Transverse colon (tissue), 4 donors: ENCODE measurements at regions not wholly inside any gene's neighbourhood (a gene's known extent, or its start where the extent isn't known, plus 50 kb on each side); places are given as distances from the start of the nearest gene placed in this dataset.
"Not testable (repeated sequence)": the region's sequence is repeated elsewhere in the genome, so short reads cannot be mapped to it uniquely, and the experiment has no call there.

Experiments
- DNase-seq: peaks from one replicate; pipeline ENCODE4 v3.0.0-alpha.2; 2019
- H3K27ac ChIP-seq, 4 donors: fragments of 200-600 bp; sonication (generic); 2 replicates each; pipeline ENCODE4 v1.5.1; 2016 to 2018; ENCODE audit warnings: inconsistent platforms in 4 of 4
- H3K27me3 ChIP-seq: fragments of 200-600 bp; sonication (generic); 2 replicates; pipeline ENCODE4 v1.5.1; 2017; ENCODE audit warnings: inconsistent platforms
- H3K36me3 ChIP-seq, 4 donors: fragments of 200-600 bp; sonication (generic); 2 replicates each; pipeline ENCODE4 v1.5.1; 2017 to 2019; ENCODE audit warnings: inconsistent platforms in 4 of 4
- H3K4me1 ChIP-seq, 4 donors: fragments of 200-600 bp; sonication (generic); 2 replicates each; pipeline ENCODE4 v1.5.1; 2017 to 2020; ENCODE audit warnings: inconsistent platforms in 4 of 4
- H3K4me3 ChIP-seq, 4 donors: fragments of 200-600 bp; sonication (generic); 1 replicate in 1 of 4; 2 replicates in 3 of 4; pipeline versions ENCODE4 v1.5.1 to v1.6.1; 2017 to 2019; ENCODE audit warnings: inconsistent platforms in 4 of 4
- H3K9me3 ChIP-seq, 2 donors: fragments of 200-600 bp; sonication (generic); 2 replicates each; pipeline ENCODE4 v1.5.1; 2017 to 2019; ENCODE audit warnings: inconsistent platforms in 2 of 2
- EP300 ChIP-seq: sonication (generic); formaldehyde crosslinking; IDR thresholded peaks from one replicate; pipeline ENCODE4 v1.6.1; 2017; ENCODE audit warnings: antibody characterized with exemption, low read depth
- POLR2A ChIP-seq: fragments of 450-650 bp; IDR thresholded peaks from one replicate; pipeline ENCODE4 v1.6.1; 2016; ENCODE audit warnings: antibody characterized with exemption, mild to moderate bottlenecking, moderate library complexity
- POLR2AphosphoS5 ChIP-seq, 3 donors: sonication (generic); formaldehyde crosslinking; IDR thresholded peaks; one replicate each; pipeline ENCODE4 v1.6.1; 2016; ENCODE audit warnings: antibody characterized with exemption in 3 of 3
- WGBS, 2 donors: methylation state at CpG; one replicate each; pipeline ENCODE4 v1.1.5; 2018; ENCODE audit warnings: low coverage in 1 of 2; 5-methylcytosine and 5-hydroxymethylcytosine counted together
- in situ Hi-C, 4 donors: fragments of 200-750 bp; cut with MboI; loops; one replicate each; pipeline versions ENCODE4 v1.15.0 to v1.15.1; 2017; ENCODE audit warnings: low sequenced_read_pairs in 3 of 4, low pct_ligation_motif_present in 1 of 4, low pct_unique_long_range_greater_than_20kb in 1 of 4
- intact Hi-C: fragments of 100-400 bp; cut with DNase I; formaldehyde crosslinking; loops from one replicate; pipeline ENCODE4 v1.15.1; 2023; ENCODE audit warnings: low total_unique reads
- TF ChIP-seq, protein P1 (sequence below), 5 experiments: fragments of 200-600 bp in 3 of 5; fragments of 450-650 bp in 2 of 5; sonication (generic) in 3 of 5; IDR thresholded peaks; 1 replicate in 2 of 5; 2 replicates in 3 of 5; pipeline ENCODE4 v1.5.1; 2016 to 2017; ENCODE audit warnings: antibody characterized with exemption in 5 of 5, inconsistent platforms in 3 of 5, mild to moderate bottlenecking in 2 of 5, moderate library complexity in 1 of 5

DNA sequence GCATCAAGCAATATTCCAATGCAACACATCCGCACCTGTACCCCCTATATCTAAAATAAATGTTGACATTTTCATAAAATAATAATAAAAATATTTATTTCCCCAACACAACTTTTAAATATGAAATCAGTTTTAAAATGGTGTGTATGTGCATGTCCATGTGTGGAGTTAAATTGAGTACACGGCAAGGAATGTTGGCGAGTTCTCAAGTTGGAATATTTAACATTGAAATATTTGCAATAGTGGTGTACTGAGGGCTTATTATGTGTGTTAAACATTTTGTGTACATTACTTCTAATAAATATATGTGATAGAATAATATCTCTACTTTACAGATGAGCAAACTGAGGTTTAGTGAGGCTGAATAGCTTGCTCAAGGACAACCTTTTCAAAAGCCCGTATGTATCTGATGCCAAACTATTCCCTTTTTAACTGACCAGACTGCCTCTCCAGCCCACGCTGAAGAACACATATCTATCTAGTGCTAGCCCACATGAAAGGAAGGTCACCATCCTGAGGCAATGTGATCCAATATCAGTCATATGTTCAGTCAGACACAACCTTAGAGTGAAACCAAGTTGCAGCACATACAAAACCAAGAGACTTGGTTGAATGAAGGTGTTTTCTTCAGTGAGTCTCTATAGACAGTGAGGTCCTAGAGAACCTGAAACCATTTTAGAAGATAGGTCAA is 192.2 kb upstream of the CDH11 start:
- in situ Hi-C loops (no loop called here), intact Hi-C loops (no loop called here)
- H3K27me3 ChIP-seq = no peaks in the 10 kb centered on the region
- WGBS, 2 donors = 76 to 86% methylated on average over 4 to 5 of the region's 5 CpGs
- H3K4me1 ChIP-seq = no peaks in the 10 kb centered on the region
- TF ChIP-seq EP300 (no peak), POLR2AphosphoS5 (IDR thresholded peaks at IDR 0.05) (no peak), POLR2A (no peak)
- TF ChIP-seq, protein P1, sequence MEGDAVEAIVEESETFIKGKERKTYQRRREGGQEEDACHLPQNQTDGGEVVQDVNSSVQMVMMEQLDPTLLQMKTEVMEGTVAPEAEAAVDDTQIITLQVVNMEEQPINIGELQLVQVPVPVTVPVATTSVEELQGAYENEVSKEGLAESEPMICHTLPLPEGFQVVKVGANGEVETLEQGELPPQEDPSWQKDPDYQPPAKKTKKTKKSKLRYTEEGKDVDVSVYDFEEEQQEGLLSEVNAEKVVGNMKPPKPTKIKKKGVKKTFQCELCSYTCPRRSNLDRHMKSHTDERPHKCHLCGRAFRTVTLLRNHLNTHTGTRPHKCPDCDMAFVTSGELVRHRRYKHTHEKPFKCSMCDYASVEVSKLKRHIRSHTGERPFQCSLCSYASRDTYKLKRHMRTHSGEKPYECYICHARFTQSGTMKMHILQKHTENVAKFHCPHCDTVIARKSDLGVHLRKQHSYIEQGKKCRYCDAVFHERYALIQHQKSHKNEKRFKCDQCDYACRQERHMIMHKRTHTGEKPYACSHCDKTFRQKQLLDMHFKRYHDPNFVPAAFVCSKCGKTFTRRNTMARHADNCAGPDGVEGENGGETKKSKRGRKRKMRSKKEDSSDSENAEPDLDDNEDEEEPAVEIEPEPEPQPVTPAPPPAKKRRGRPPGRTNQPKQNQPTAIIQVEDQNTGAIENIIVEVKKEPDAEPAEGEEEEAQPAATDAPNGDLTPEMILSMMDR (IDR thresholded peaks at IDR 0.05) = no peak
- H3K4me3 ChIP-seq = no peak overlapping the region
- H3K27ac ChIP-seq = no peak overlapping the region
- no peak for DNase-seq
- H3K9me3 ChIP-seq = no peaks in the 10 kb centered on the region
- H3K36me3 ChIP-seq = no peaks in the 10 kb centered on the region

DNA sequence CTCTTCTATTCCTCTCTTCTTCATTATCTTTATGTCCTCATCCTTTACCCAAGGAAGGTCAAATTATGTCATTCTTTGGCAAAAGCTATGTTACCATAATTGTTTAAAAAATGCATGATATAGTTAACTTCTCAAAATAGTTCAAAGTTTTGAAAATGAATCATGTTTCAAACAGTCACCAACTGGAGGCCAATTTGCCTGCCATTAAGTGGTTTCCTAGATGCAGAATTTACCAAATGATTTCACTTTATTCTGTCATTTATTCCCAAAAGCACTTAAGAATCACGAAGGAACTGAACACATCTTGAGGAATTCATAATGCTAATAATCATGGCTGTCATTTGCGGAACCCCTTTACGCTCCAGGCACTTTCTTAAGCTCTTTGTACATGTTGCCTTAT is 190.9 kb upstream of the CDH11 start:
- Histone ChIP-seq H3K36me3 (no peaks in the 10 kb centered on the region), H3K27me3 (no peaks in the 10 kb centered on the region), H3K27ac (no peak overlapping the region), H3K4me1 (no peaks in the 10 kb centered on the region), H3K9me3 (no peaks in the 10 kb centered on the region), H3K4me3 (no peak overlapping the region)
- intact Hi-C loops (no loop called here), in situ Hi-C loops (no loop called here)
- DNase-seq = no peak
- TF ChIP-seq POLR2AphosphoS5 (IDR thresholded peaks at IDR 0.05) (no peak), EP300 (no peak), POLR2A (no peak)
- WGBS, 2 donors = 79 to 100% methylated on average over 2 to 3 of the region's 3 CpGs

DNA sequence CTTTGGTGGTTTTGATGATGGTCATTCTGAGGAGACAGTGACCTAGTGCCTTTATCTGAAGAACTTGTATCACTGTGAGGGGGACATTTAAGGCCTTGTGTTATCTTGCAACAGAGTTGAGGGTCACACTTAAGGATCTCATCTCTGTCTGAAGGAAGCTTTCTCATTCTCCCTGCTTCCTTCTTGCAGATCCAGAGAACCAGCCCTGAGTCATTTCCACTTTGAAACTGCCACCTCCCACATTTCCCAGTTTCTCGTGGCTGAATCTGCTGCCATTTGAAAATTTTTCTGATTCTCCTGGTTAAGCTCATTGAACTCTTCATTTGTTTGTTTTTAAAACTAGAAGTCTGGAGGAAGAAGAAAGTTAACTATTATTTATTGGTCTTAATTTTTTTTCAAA is 190.2 kb upstream of the CDH11 start:
- TF ChIP-seq, protein P1 (IDR thresholded peaks at IDR 0.05) = no peak
- TF ChIP-seq POLR2AphosphoS5 (IDR thresholded peaks at IDR 0.05) = no peak
- TF ChIP-seq POLR2A = no peak
- no peak for TF ChIP-seq EP300
- Histone ChIP-seq H3K27ac (no peak overlapping the region), H3K4me3 (no peak overlapping the region), H3K36me3 (no peaks in the 10 kb centered on the region), H3K9me3 (no peaks in the 10 kb centered on the region), H3K27me3 (no peaks in the 10 kb centered on the region), H3K4me1 (no peaks in the 10 kb centered on the region)
- intact Hi-C loops (no loop called here), in situ Hi-C loops (no loop called here)
- WGBS, 2 donors = 26 to 33% methylated on average over 1 of the region's 1 CpG
- DNase-seq = no peak

DNA sequence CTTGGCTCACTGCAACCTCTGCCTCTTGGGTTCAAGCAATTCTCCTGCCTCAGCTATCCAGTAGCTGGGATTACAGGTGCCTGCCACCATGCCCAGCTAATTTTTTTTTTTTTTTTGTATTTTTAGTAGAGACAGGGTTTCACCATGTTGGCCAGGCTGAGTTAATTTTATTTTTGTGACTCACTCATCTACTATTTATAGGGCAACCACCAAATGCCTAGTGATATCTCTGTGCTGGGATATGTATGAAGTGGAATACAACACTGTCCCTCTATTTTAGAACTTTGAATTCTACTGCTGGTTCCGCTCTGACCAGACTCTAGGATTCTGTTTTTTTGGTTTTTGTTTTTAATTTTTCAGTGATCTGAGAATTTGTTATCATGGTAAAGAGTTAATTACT is 188.6 kb upstream of the CDH11 start:
- H3K36me3 ChIP-seq, H3K4me3 ChIP-seq, H3K4me1 ChIP-seq, H3K27me3 ChIP-seq, DNase-seq, H3K9me3 ChIP-seq, in situ Hi-C loops, H3K27ac ChIP-seq, intact Hi-C loops: not testable (repeated sequence)
- 86 to 91% methylated on average over 1 of the region's 1 CpG for WGBS, 2 donors

DNA sequence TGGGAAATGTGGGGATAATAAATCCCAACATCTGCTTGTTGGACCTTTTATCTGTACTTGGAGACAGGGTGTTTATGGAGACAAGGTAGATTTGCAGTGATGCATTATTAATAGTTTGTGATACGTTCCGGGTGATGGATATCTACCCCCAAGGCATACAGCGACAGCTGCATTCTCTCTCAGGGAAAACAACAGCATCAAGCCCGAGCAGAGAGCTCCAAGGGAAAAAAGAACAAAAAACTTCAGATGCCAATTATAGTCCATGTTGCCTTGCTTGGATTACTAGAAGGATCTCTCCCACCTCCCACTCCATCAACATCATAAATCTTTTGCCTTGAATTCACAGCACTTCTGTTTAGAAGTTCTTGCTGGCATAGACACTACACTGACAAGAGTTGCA is 187.5 kb upstream of the CDH11 start:
- Histone ChIP-seq H3K27me3 (no peaks in the 10 kb centered on the region), H3K36me3 (no peaks in the 10 kb centered on the region), H3K4me3 (no peak overlapping the region), H3K4me1 (no peaks in the 10 kb centered on the region), H3K27ac (no peak overlapping the region), H3K9me3 (no peaks in the 10 kb centered on the region)
- TF ChIP-seq EP300 (no peak), POLR2AphosphoS5 (IDR thresholded peaks at IDR 0.05) (no peak), POLR2A (no peak)
- TF ChIP-seq, protein P1 (IDR thresholded peaks at IDR 0.05) = no peak
- intact Hi-C loops (no loop called here), in situ Hi-C loops (no loop called here)
- WGBS, 2 donors = 79 to 80% methylated on average over 2 to 4 of the region's 4 CpGs
- no peak for DNase-seq
